IMR-90 (cell line): ENCODE measurements at regions not wholly inside any gene's neighbourhood (a gene's known extent, or its start where the extent isn't known, plus 50 kb on each side); places are given as distances from the start of the nearest gene placed in this dataset.

Experiments
- ATAC-seq: fragments of 200-7000 bp; cut with Tn5 transposase; 2 replicates; pipeline ENCODE4 v1.9.1; 2020; ENCODE audit warnings: low read depth, mild to moderate bottlenecking, moderate library complexity
- BruUV-seq: library from RNA; stranded (reverse); fragments of 400-500 nt; replicated peaks from 2 replicates; lab custom pipeline; 2021; lab: Mats Ljungman, UMichigan
- CTCF ChIA-PET: fragments of 300-600 bp; formaldehyde crosslinking; extraction: SDS; loops from one replicate; lab custom pipeline; 2021; ENCODE audit warnings: antibody characterized with exemption; lab: Yijun Ruan, JAX
- POLR2A ChIA-PET: fragments of 300-600 bp; sonication (Branson Sonifier 250); formaldehyde crosslinking; loops from one replicate; lab custom pipeline; 2022; ENCODE audit warnings: antibody characterized with exemption; ENCODE audit not compliant: unreplicated experiment; lab: Charles Lee
- DNase-seq: peaks from one replicate; pipeline ENCODE4 v3.0.0; 2013
- H2AFZ ChIP-seq: replicated peaks from 2 replicates; pipeline ENCODE3; 2013; ENCODE audit warnings: low read length, mild to moderate bottlenecking; ENCODE audit not compliant: poor library complexity
- H2AK5ac ChIP-seq: 2 replicates; pipeline ENCODE4 v1.6.1; 2013; ENCODE audit warnings: low read depth, low read length, inconsistent platforms
- H2AK9ac ChIP-seq: replicated peaks from 2 replicates; pipeline ENCODE3; 2013; ENCODE audit warnings: mild to moderate bottlenecking, low read depth, low read length, moderate library complexity; ENCODE audit not compliant: poor library complexity
- H2BK120ac ChIP-seq: 2 replicates; pipeline ENCODE4 v1.6.1; 2013; ENCODE audit warnings: low read depth, low read length, inconsistent platforms
- H2BK15ac ChIP-seq: 3 replicates; pipeline ENCODE4 v1.6.1; 2013; ENCODE audit warnings: low read depth, low read length, inconsistent platforms
- H2BK20ac ChIP-seq: 2 replicates; pipeline ENCODE4 v1.6.1; 2013; ENCODE audit warnings: low read depth, mild to moderate bottlenecking, inconsistent platforms, low read length, moderate library complexity
- H2BK5ac ChIP-seq: 2 replicates; pipeline ENCODE4 v1.6.1; 2013; ENCODE audit warnings: mild to moderate bottlenecking, low read depth, low read length, inconsistent platforms; ENCODE audit not compliant: poor library complexity, severe bottlenecking
- H3K14ac ChIP-seq: replicated peaks from 2 replicates; pipeline ENCODE4 v1.6.1; 2013; ENCODE audit warnings: low read depth, low read length, inconsistent platforms
- H3K18ac ChIP-seq: 2 replicates; pipeline ENCODE4 v1.6.1; 2013; ENCODE audit warnings: low read depth, low read length, control low read depth
- H3K23ac ChIP-seq: 2 replicates; pipeline ENCODE4 v1.6.1; 2013; ENCODE audit warnings: low read depth, low read length, inconsistent platforms
- H3K27ac ChIP-seq: 2 replicates; pipeline ENCODE4 v1.5.1; 2013; ENCODE audit warnings: mild to moderate bottlenecking, control low read depth, low read length; ENCODE audit not compliant: insufficient read depth
- H3K27me3 ChIP-seq: 2 replicates; pipeline ENCODE4 v1.6.1; 2013; ENCODE audit warnings: low read length; ENCODE audit not compliant: control insufficient read depth, insufficient read depth
- H3K36me3 ChIP-seq: 2 replicates; pipeline ENCODE4 v1.6.1; 2013; ENCODE audit warnings: low read length, mixed read lengths; ENCODE audit not compliant: control insufficient read depth, insufficient read depth
- H3K4ac ChIP-seq: 2 replicates; pipeline ENCODE4 v1.6.1; 2013; ENCODE audit warnings: low read depth, low read length, inconsistent platforms
- H3K4me1 ChIP-seq: 2 replicates; pipeline ENCODE4 v1.6.1; 2013; ENCODE audit warnings: low read length, mixed read lengths; ENCODE audit not compliant: control insufficient read depth, insufficient read depth
- H3K4me2 ChIP-seq: 2 replicates; pipeline ENCODE4 v1.6.1; 2013; ENCODE audit warnings: low read depth, mild to moderate bottlenecking, control low read depth, low read length, moderate library complexity
- H3K4me3 ChIP-seq: 2 replicates; pipeline ENCODE4 v1.5.1; 2013; ENCODE audit warnings: low read depth, mild to moderate bottlenecking, control low read depth, low read length, moderate library complexity; ENCODE audit not compliant: insufficient read depth
- H3K56ac ChIP-seq: 2 replicates; pipeline ENCODE4 v1.6.1; 2013; ENCODE audit warnings: low read length, inconsistent platforms; ENCODE audit not compliant: insufficient read depth; ENCODE audit errors: extremely low read depth
- H3K79me1 ChIP-seq, 2 experiments: 2 replicates each; pipeline ENCODE4 v1.6.1; 2013; ENCODE audit warnings: low read length in 2 of 2, inconsistent platforms in 1 of 2, low read depth in 1 of 2
- H3K9ac ChIP-seq: 2 replicates; pipeline ENCODE4 v1.6.1; 2013; ENCODE audit warnings: low read depth, low read length, control low read depth
- H3K9me1 ChIP-seq: 2 replicates; pipeline ENCODE4 v1.6.1; 2013; ENCODE audit warnings: low read length, inconsistent platforms; ENCODE audit not compliant: insufficient read depth
- H3K9me3 ChIP-seq: 2 replicates; pipeline ENCODE4 v1.6.1; 2013; ENCODE audit warnings: low read length; ENCODE audit not compliant: control insufficient read depth, insufficient read depth
- H4K20me1 ChIP-seq: 2 replicates; pipeline ENCODE4 v1.6.1; 2013; ENCODE audit warnings: low read length, inconsistent platforms; ENCODE audit not compliant: insufficient read depth
- H4K5ac ChIP-seq: 2 replicates; pipeline ENCODE4 v1.6.1; 2013; ENCODE audit warnings: mild to moderate bottlenecking, low read depth, low read length, control low read depth
- H4K8ac ChIP-seq, 2 experiments: 2 replicates each; pipeline ENCODE4 v1.6.1; 2013; ENCODE audit warnings: low read depth in 2 of 2, low read length in 2 of 2, control low read depth in 1 of 2, inconsistent platforms in 1 of 2
- H4K91ac ChIP-seq: 2 replicates; pipeline ENCODE4 v1.6.1; 2013; ENCODE audit warnings: low read depth, low read length, inconsistent platforms; ENCODE audit not compliant: insufficient read depth
- CHD1 ChIP-seq: IDR thresholded peaks from 2 replicates; pipeline ENCODE4 v1.6.1; 2012; ENCODE audit warnings: low read depth, low read length, improper control_type of control experiment
- CTCF ChIP-seq: conservative IDR thresholded peaks from 2 replicates; pipeline ENCODE4 v1.5.1; 2012; ENCODE audit warnings: mild to moderate bottlenecking, low read depth, low read length, improper control_type of control experiment
- MAFK ChIP-seq: IDR thresholded peaks from 2 replicates; pipeline ENCODE4 v1.6.1; 2012; ENCODE audit warnings: low read depth, low read length, improper control_type of control experiment
- NFE2L2 ChIP-seq: fragments of 150-350 bp; IDR thresholded peaks from 2 replicates; pipeline ENCODE4 v1.6.1; 2016; ENCODE audit warnings: low read depth, mild to moderate bottlenecking, low read length
- RCOR1 ChIP-seq: IDR thresholded peaks from 2 replicates; pipeline ENCODE4 v1.6.1; 2012; ENCODE audit warnings: mild to moderate bottlenecking, low read length, improper control_type of control experiment; ENCODE audit not compliant: insufficient replicate concordance
- RFX5 ChIP-seq: IDR thresholded peaks from 2 replicates; pipeline ENCODE4 v1.8.0; 2012; ENCODE audit warnings: low read depth, mild to moderate bottlenecking, low read length, moderate library complexity
- dilution Hi-C: fragments of 300-500 bp; cut with HindIII; formaldehyde crosslinking; loops from one replicate; pipeline ENCODE4 v1.14.3; 2018; ENCODE audit warnings: low sequenced_read_pairs; ENCODE audit not compliant: unreplicated experiment
- in situ Hi-C: fragments of 300-500 bp; cut with MboI; formaldehyde crosslinking; loops from 3 replicates; pipeline ENCODE4 v1.14.3; 2019; ENCODE audit warnings: low sequenced_read_pairs, inconsistent platforms, mixed read lengths
- intact Hi-C: fragments of 100-400 bp; cut with micrococcal nuclease; formaldehyde crosslinking; loops from 2 replicates; pipeline ENCODE4 v1.10.0; 2022
- TF ChIP-seq, protein P1 (sequence below): fragments of 150-350 bp; IDR thresholded peaks from 2 replicates; pipeline ENCODE4 v1.6.1; 2017; ENCODE audit warnings: mild to moderate bottlenecking, antibody characterized with exemption, low read length, low read depth

- Histone ChIP-seq H3K18ac (no peak overlapping the region), H4K5ac (no peak overlapping the region; the same call in 1 of the 2 replicates), H3K4ac (no peak overlapping the region), H2BK120ac (no peak overlapping the region), H3K14ac (no peak overlapping the region), H2AFZ (no peak overlapping the region), H3K9me3 (no peaks in the 10 kb centered on the region), H4K20me1 (no peaks in the 10 kb centered on the region), H3K56ac (no peak overlapping the region), H3K4me3 (no peak overlapping the region), H2BK20ac (no peak overlapping the region), H2AK9ac (no peak overlapping the region), H3K79me1 (no peaks in the 10 kb centered on the region), H4K91ac (no peak overlapping the region), H3K9ac (no peak overlapping the region), H3K4me1 (peaks cover 6% of the 10 kb centered on the region), H3K36me3 (no peaks in the 10 kb centered on the region), H3K9me1 (0 out of 2 replicates have a peak, but pooled peaks cover 2% of the 10 kb centered on the region), H4K8ac (no peak overlapping the region), H2BK5ac (no peak overlapping the region), H3K23ac (no peak overlapping the region), H2AK5ac (no peak overlapping the region), H3K27me3 (no peaks in the 10 kb centered on the region), H3K4me2 (no peak overlapping the region), H2BK15ac (no peak overlapping the region), H3K27ac (no peak overlapping the region)
- DNase-seq (no peak), ATAC-seq (no peak)
- no TSS peak for BruUV-seq
- dilution Hi-C loops = no loop called here
- POLR2A ChIA-PET = no interaction called here
- intact Hi-C loops = loop anchor here (5.0 kb wide), 1 partner anchor 59 kb away; no protein-coding TSS in a partner anchor
- TF ChIP-seq CTCF (no peak), NFE2L2 (no peak), RFX5 (no peak), CHD1 (no peak), MAFK (no peak), RCOR1 (no peak)
- TF ChIP-seq, protein P1, sequence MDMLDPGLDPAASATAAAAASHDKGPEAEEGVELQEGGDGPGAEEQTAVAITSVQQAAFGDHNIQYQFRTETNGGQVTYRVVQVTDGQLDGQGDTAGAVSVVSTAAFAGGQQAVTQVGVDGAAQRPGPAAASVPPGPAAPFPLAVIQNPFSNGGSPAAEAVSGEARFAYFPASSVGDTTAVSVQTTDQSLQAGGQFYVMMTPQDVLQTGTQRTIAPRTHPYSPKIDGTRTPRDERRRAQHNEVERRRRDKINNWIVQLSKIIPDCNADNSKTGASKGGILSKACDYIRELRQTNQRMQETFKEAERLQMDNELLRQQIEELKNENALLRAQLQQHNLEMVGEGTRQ = no peak
- CTCF ChIA-PET = no interaction called here
- in situ Hi-C loops = no loop called here
Observed at GRCh38 chr3:99470841-99471240, 167.6 kb upstream of the COL8A1 start.
